ENCODE measurements at regions not wholly inside any gene's neighbourhood (a gene's known extent, or its start where the extent isn't known, plus 50 kb on each side); places are given as distances from the start of the nearest gene placed in this dataset.

GRCh38 chr3:34374521-34374920, 576.1 kb downstream of the PDCD6IP start:
- Histone ChIP-seq H3K4me2 (replicated peaks; ENCODE audit: low read depth, low read length, poor library complexity, severe bottlenecking) (no peak overlapping the region), H3K36me3 (replicated peaks in 1 of 2; ENCODE audit: control extremely low read depth in 1 of 2, control insufficient read depth in 1 of 2, extremely low read depth in 1 of 2, insufficient read depth in 2 of 2, low read length in 1 of 2) (no peaks in the 10 kb centered on the region), H2AFZ (ENCODE audit: insufficient read depth, low read depth, low read length, poor library complexity, severe bottlenecking) (no peak overlapping the region), H3K9ac (ENCODE audit: low read length) (no peak overlapping the region), H3K9me3 (ENCODE audit: control extremely low read depth in 1 of 3, control insufficient read depth in 2 of 3, insufficient read depth in 1 of 3, low read length in 2 of 3) (peaks cover 0 to 8% (median 0%) of the 10 kb centered on the region in 3 donors), H3K27me3 (replicated peaks in 1 of 4; ENCODE audit: control extremely low read depth in 1 of 4, control insufficient read depth in 3 of 4, insufficient read depth in 4 of 4, low read length in 3 of 4) (no peaks in the 10 kb centered on the region), H3K4me1 (ENCODE audit: control insufficient read depth in 2 of 2, insufficient read depth in 2 of 2, low read length in 2 of 2) (no peaks in the 10 kb centered on the region), H3K79me2 (ENCODE audit: control insufficient read depth, insufficient read depth, low read length) (no peaks in the 10 kb centered on the region), H3K27ac (ENCODE audit: low read length in 2 of 2) (no peak overlapping the region), H4K20me1 (ENCODE audit: control insufficient read depth, insufficient read depth, low read length, poor library complexity, severe bottlenecking) (no peaks in the 10 kb centered on the region), H3K4me3 (ENCODE audit: control extremely low read depth in 1 of 5, extremely low read depth in 1 of 5, insufficient read depth in 1 of 5, low read depth in 2 of 5, low read length in 4 of 5) (no peak overlapping the region)
- DNase-seq, result no peak
- CTCF ChIA-PET, result no interaction called here
- TF ChIP-seq EZH2 (IDR thresholded peaks at IDR 0.05; ENCODE audit: borderline replicate concordance, insufficient read depth, low read depth, low read length, poor library complexity, severe bottlenecking) (no peak), CTCF (IDR thresholded peaks at IDR 0.05) (no peak)
- Mint-ChIP-seq H3K4me3 (no peak overlapping the region), H3K9me3 (ENCODE audit: insufficient read depth) (peaks cover 9% of the 10 kb centered on the region), H3K4me1 (no peaks in the 10 kb centered on the region), H3K27me3 (no peaks in the 10 kb centered on the region), H3K27ac (no peak overlapping the region)
- POLR2A ChIA-PET, result no interaction called here
- intact Hi-C loops (cut with micrococcal nuclease), result no loop called here
- no peak for ATAC-seq (ENCODE audit: low read depth)

- H3K4me1 ChIP-seq (ENCODE audit: control insufficient read depth in 2 of 2, insufficient read depth in 2 of 2, low read length in 2 of 2), result no peaks in the 10 kb centered on the region
- Mint-ChIP-seq H3K9me3 (ENCODE audit: insufficient read depth) (peaks cover under 1% of the 10 kb centered on the region), H3K4me1 (no peaks in the 10 kb centered on the region), H3K4me3 (no peak overlapping the region), H3K27ac (no peak overlapping the region), H3K27me3 (no peaks in the 10 kb centered on the region)
- peaks cover 0 to 4% (median 0%) of the 10 kb centered on the region in 3 donors for H3K9me3 ChIP-seq (ENCODE audit: control extremely low read depth in 1 of 3, control insufficient read depth in 2 of 3, insufficient read depth in 1 of 3, low read length in 2 of 3)
- no peaks in the 10 kb centered on the region for H3K36me3 ChIP-seq (replicated peaks in 1 of 2; ENCODE audit: control extremely low read depth in 1 of 2, control insufficient read depth in 1 of 2, extremely low read depth in 1 of 2, insufficient read depth in 2 of 2, low read length in 1 of 2)
- no peak overlapping the region for H3K27ac ChIP-seq (ENCODE audit: low read length in 2 of 2)
- DNase-seq, result no peak
- H2AFZ ChIP-seq (ENCODE audit: insufficient read depth, low read depth, low read length, poor library complexity, severe bottlenecking), result no peak overlapping the region
- POLR2A ChIA-PET, result no interaction called here
- H3K79me2 ChIP-seq (ENCODE audit: control insufficient read depth, insufficient read depth, low read length), result no peaks in the 10 kb centered on the region
- no peak overlapping the region for H3K4me3 ChIP-seq (ENCODE audit: control extremely low read depth in 1 of 5, extremely low read depth in 1 of 5, insufficient read depth in 1 of 5, low read depth in 2 of 5, low read length in 4 of 5)
- H3K4me2 ChIP-seq (replicated peaks; ENCODE audit: low read depth, low read length, poor library complexity, severe bottlenecking), result no peak overlapping the region
- no CpG with 5 or more reads among the region's 4 CpGs for WGBS (ENCODE audit: insufficient coverage)
- no peak for ATAC-seq (ENCODE audit: low read depth)
- H4K20me1 ChIP-seq (ENCODE audit: control insufficient read depth, insufficient read depth, low read length, poor library complexity, severe bottlenecking), result no peaks in the 10 kb centered on the region
- no peak for TF ChIP-seq EZH2 (IDR thresholded peaks at IDR 0.05; ENCODE audit: borderline replicate concordance, insufficient read depth, low read depth, low read length, poor library complexity, severe bottlenecking)
- no peak for TF ChIP-seq CTCF (IDR thresholded peaks at IDR 0.05)
- no peaks in the 10 kb centered on the region for H3K27me3 ChIP-seq (replicated peaks in 1 of 4; ENCODE audit: control extremely low read depth in 1 of 4, control insufficient read depth in 3 of 4, insufficient read depth in 4 of 4, low read length in 3 of 4)
- intact Hi-C loops (cut with micrococcal nuclease), result no loop called here
- H3K9ac ChIP-seq (ENCODE audit: low read length), result no peak overlapping the region
- CTCF ChIA-PET, result no interaction called here
Observed at GRCh38 chr3:34376691-34377090, 578.3 kb downstream of the PDCD6IP start.
